CD4-positive, alpha-beta T cell (primary cell): ENCODE measurements at regions not wholly inside any gene's neighbourhood (a gene's known extent, or its start where the extent isn't known, plus 50 kb on each side); places are given as distances from the start of the nearest gene placed in this dataset.

Source experiments
- ATAC-seq: fragments of 200-7000 bp; cut with Tn5 transposase; one replicate; pipeline ENCODE4 v1.10.0; 2022; ENCODE audit warnings: mild to moderate bottlenecking; ENCODE audit not compliant: poor library complexity
- CTCF ChIA-PET: fragments of 350-600 bp; sonication (Branson Sonifier 250); formaldehyde crosslinking; loops from one replicate; lab custom pipeline; 2021; ENCODE audit warnings: antibody characterized with exemption, inconsistent platforms; lab: Charles Lee
- POLR2A ChIA-PET: fragments of 350-600 bp; sonication (Branson Sonifier 250); formaldehyde crosslinking; loops from one replicate; lab custom pipeline; 2021; ENCODE audit warnings: antibody characterized with exemption, inconsistent platforms; lab: Charles Lee
- DNase-seq, 14 experiments: peaks; one replicate each; pipeline ENCODE4 v3.0.0-alpha.2; 2013 to 2020; ENCODE audit warnings: mixed read lengths in 2 of 14
- H3K27ac ChIP-seq, 2 donors: one replicate each; pipeline versions ENCODE4 v1.5.1 to v1.7.0; 2013; ENCODE audit warnings: low read length in 2 of 2, low read depth in 1 of 2, mild to moderate bottlenecking in 1 of 2
- H3K27me3 ChIP-seq, 2 experiments: 1 replicate in 1 of 2; 2 replicates in 1 of 2; pipeline versions ENCODE4 v1.6.1 to v1.7.0; 2013; ENCODE audit warnings: low read length in 2 of 2, control low read depth in 1 of 2, mild to moderate bottlenecking in 1 of 2, moderate library complexity in 1 of 2; ENCODE audit not compliant: insufficient read depth in 2 of 2, control insufficient read depth in 1 of 2
- H3K36me3 ChIP-seq: one replicate; pipeline ENCODE4 v1.6.1; 2013; ENCODE audit warnings: low read length, control low read depth; ENCODE audit not compliant: insufficient read depth
- H3K4me1 ChIP-seq: one replicate; pipeline ENCODE4 v1.6.1; 2013; ENCODE audit warnings: low read length, control low read depth; ENCODE audit not compliant: insufficient read depth
- H3K4me3 ChIP-seq: one replicate; pipeline ENCODE4 v1.5.1; 2013; ENCODE audit warnings: mild to moderate bottlenecking, low read length, moderate library complexity
- H3K9me3 ChIP-seq, 2 experiments: 1 replicate in 1 of 2; 2 replicates in 1 of 2; pipeline versions ENCODE4 v1.6.1 to v1.7.0; 2013; ENCODE audit warnings: low read length in 2 of 2, mild to moderate bottlenecking in 2 of 2, control low read depth in 1 of 2, moderate library complexity in 1 of 2; ENCODE audit not compliant: control insufficient read depth in 1 of 2, insufficient read depth in 1 of 2
- H3K27ac Mint-ChIP-seq: one replicate; pipeline ENCODE4 v1.8.0; 2020; ENCODE audit warnings: mixed read lengths
- H3K27me3 Mint-ChIP-seq: one replicate; pipeline ENCODE4 v1.8.0; 2021; ENCODE audit warnings: mixed read lengths
- H3K36me3 Mint-ChIP-seq: one replicate; pipeline ENCODE4 v1.8.0; 2021; ENCODE audit warnings: low read depth, mixed read lengths
- H3K4me1 Mint-ChIP-seq: one replicate; pipeline ENCODE4 v1.8.0; 2021; ENCODE audit warnings: low read depth, mixed read lengths
- H3K4me3 Mint-ChIP-seq: one replicate; pipeline ENCODE4 v1.8.0; 2020; ENCODE audit warnings: mild to moderate bottlenecking, mixed read lengths
- H3K9me3 Mint-ChIP-seq: one replicate; pipeline ENCODE4 v1.8.0; 2020; ENCODE audit warnings: mixed read lengths
- intact Hi-C, 2 experiments: fragments of 100-400 bp; cut with DNase I in 1 of 2; cut with micrococcal nuclease in 1 of 2; formaldehyde crosslinking; loops; one replicate each; pipeline versions ENCODE4 v1.15.1 to v1.9.0; 2023 to 2025; cut with DNase I, micrococcal nuclease
- TF ChIP-seq, protein P1 (sequence below): fragments of 200-600 bp; IDR thresholded peaks from one replicate; pipeline ENCODE4 v1.8.0; 2022; ENCODE audit warnings: antibody characterized with exemption, mild to moderate bottlenecking

DNA sequence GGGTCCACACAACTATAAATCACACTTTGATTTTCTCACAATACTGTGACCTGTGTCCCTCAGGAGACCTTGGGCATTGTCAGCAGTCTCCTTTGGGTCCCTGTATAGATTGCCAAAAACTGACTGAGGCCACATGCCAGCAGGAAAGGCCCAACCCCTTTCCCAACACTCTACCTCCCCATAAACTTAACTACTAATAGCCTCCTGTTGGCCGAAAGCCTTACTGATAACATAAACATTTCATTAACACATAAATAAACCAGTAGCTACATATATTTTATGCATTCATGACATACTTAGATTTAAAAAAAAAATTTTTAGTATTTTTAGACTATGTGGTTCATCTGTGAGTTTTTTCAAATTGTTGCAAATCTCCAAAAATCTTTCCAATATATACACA is 153.5 kb downstream of the ARL4C start:
- peaks cover 42% of the 10 kb centered on the region for H3K4me1 Mint-ChIP-seq
- H3K27ac Mint-ChIP-seq = no peak overlapping the region
- no peaks in the 10 kb centered on the region for H3K36me3 Mint-ChIP-seq
- Histone ChIP-seq H3K4me3 (no peak overlapping the region), H3K36me3 (no peaks in the 10 kb centered on the region), H3K4me1 (peaks cover 7% of the 10 kb centered on the region), H3K27ac (no peak overlapping the region), H3K9me3 (peaks cover 2 to 7% of the 10 kb centered on the region in 2 experiments), H3K27me3 (no peaks in the 10 kb centered on the region)
- intact Hi-C loops = no loop called here
- TF ChIP-seq, protein P1, sequence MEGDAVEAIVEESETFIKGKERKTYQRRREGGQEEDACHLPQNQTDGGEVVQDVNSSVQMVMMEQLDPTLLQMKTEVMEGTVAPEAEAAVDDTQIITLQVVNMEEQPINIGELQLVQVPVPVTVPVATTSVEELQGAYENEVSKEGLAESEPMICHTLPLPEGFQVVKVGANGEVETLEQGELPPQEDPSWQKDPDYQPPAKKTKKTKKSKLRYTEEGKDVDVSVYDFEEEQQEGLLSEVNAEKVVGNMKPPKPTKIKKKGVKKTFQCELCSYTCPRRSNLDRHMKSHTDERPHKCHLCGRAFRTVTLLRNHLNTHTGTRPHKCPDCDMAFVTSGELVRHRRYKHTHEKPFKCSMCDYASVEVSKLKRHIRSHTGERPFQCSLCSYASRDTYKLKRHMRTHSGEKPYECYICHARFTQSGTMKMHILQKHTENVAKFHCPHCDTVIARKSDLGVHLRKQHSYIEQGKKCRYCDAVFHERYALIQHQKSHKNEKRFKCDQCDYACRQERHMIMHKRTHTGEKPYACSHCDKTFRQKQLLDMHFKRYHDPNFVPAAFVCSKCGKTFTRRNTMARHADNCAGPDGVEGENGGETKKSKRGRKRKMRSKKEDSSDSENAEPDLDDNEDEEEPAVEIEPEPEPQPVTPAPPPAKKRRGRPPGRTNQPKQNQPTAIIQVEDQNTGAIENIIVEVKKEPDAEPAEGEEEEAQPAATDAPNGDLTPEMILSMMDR = no peak
- H3K9me3 Mint-ChIP-seq = peaks cover 1% of the 10 kb centered on the region
- POLR2A ChIA-PET = no interaction called here
- no peaks in the 10 kb centered on the region for H3K27me3 Mint-ChIP-seq
- no peak for ATAC-seq
- H3K4me3 Mint-ChIP-seq = no peak overlapping the region
- DNase-seq = no peak
- CTCF ChIA-PET = no interaction called here

DNA sequence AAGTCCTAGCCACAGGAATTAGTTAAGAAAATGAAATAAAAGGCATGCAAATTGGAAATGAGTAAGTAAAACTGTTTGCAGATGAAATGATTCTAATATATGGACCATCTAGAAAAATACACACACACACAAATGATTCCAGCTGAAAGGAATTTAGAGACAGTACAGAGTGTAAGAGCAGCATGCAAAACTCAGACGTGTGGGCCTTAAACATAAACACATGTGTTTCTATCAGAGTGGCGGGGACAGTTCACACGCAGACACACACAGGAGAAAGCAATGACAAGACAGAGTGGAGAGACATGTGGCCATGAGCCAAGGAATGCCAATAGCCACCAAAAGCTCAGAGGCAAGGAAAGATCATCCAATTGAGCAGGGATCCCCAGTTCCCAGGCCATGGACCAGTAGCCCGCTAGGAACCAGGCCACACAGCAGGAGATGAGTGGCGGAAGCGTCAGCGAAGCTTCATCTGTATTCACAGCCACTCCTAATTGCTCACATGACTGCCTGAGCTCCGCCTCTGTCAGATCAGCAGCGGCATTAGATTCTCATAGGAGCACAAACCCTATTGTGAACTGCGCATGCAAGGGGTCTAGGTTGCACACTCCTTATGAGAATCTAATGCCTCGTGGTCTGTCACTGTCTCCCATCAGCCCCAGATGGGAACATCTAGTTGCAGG is 155.4 kb downstream of the ARL4C start:
- Mint-ChIP-seq H3K36me3 (no peaks in the 10 kb centered on the region), H3K4me3 (no peak overlapping the region), H3K27ac (no peak overlapping the region), H3K27me3 (no peaks in the 10 kb centered on the region), H3K9me3 (no peaks in the 10 kb centered on the region), H3K4me1 (peaks cover 30% of the 10 kb centered on the region)
- DNase-seq = no peak
- no peak for ATAC-seq
- intact Hi-C loops = no loop called here
- ChIA-PET POLR2A (no interaction called here), CTCF (no interaction called here)
- Histone ChIP-seq H3K4me3 (no peak overlapping the region), H3K27me3 (no peaks in the 10 kb centered on the region), H3K4me1 (peaks cover 6% of the 10 kb centered on the region), H3K36me3 (no peaks in the 10 kb centered on the region), H3K9me3 (peaks cover 4 to 7% of the 10 kb centered on the region in 2 experiments), H3K27ac (no peak overlapping the region)
- TF ChIP-seq, protein P1 = no peak

DNA sequence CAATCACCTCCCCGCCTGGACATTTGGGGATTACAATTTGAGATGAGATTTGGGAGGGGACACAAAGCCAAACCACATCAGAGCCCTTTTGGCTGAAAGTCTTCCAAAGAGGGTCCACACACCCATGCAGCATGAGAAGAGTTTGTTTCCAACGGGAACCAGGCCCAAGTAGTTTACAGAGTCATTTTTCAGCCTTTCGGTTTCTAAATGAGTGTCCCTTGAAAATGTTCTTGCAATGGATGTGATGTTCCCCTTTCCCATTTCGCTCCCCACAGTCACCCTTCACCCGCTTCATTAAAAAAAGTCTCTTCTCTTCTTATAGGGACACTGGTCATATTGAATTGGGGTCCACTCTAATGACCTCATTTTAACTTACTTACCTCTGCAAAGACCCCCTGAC is 157.4 kb downstream of the ARL4C start:
- H3K36me3 ChIP-seq = no peaks in the 10 kb centered on the region
- Mint-ChIP-seq H3K27ac (no peak overlapping the region), H3K4me1 (peaks cover 29% of the 10 kb centered on the region), H3K27me3 (no peaks in the 10 kb centered on the region), H3K9me3 (no peaks in the 10 kb centered on the region), H3K4me3 (no peak overlapping the region), H3K36me3 (no peaks in the 10 kb centered on the region)
- H3K27ac ChIP-seq = no peak overlapping the region
- intact Hi-C loops = no loop called here
- peaks cover 4 to 7% of the 10 kb centered on the region in 2 experiments for H3K9me3 ChIP-seq
- ATAC-seq (no peak), DNase-seq (no peak)
- ChIA-PET POLR2A (no interaction called here), CTCF (no interaction called here)
- TF ChIP-seq, protein P1 = no peak
- no peak overlapping the region for H3K4me3 ChIP-seq
- H3K4me1 ChIP-seq = peaks cover 19% of the 10 kb centered on the region
- H3K27me3 ChIP-seq = no peaks in the 10 kb centered on the region
